NCI-H2227 (cell line): ENCODE measurements at regions not wholly inside any gene's neighbourhood (a gene's known extent, or its start where the extent isn't known, plus 50 kb on each side); places are given as distances from the start of the nearest gene placed in this dataset.

Source experiments
- DNase-seq: peaks from one replicate; lab custom pipeline; 2025; ENCODE audit not compliant: unreplicated experiment; lab: John Stamatoyannopoulos, UW

DNA sequence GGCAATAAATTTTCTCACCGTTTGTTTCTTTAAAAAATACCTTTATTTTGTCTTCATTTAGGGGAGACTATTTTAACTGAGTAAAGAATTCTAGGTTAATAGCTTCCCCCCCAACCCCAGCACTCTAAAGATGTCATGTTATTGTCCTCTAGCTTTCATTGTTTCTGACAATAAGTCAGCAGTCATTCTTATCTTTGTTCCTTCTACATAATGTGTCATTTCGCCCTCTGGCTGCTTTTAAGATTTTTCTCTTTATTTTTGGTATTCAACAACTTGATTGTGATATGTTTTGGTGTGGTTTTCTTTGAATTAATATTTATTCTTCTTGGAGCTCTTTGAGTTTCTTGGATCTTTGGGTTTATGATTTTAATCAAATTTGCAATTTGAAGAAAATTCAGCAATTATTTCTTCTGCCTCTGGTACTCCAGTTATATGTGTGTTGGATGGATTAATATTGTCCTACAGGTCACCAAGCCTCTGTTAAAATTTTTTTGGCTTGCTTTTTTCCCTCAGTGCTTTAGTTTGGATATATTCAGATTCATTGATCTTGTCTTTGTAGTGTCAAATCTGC is 64.6 kb upstream of the ELN start:
- no peak for DNase-seq

DNA sequence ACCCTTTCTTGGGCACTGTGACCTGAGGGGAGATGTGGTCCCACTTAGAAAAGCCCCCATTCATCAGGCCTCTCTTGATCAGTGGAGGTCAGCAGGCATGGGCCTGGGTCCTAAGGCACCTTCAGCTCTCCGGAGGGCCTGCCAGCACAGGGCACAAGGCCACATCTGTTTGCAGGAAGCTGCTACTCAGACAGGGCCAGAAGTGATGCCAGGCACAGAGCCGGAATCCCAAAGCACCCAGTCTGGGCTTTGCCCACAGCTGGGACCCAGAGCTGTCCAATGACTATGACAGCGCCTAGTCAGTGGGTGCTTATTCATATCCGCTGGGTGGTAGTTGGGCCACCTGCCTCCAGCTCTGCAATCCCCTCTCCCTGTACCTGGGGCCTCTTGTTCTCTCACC is 63.2 kb upstream of the ELN start:
- no peak for DNase-seq

DNA sequence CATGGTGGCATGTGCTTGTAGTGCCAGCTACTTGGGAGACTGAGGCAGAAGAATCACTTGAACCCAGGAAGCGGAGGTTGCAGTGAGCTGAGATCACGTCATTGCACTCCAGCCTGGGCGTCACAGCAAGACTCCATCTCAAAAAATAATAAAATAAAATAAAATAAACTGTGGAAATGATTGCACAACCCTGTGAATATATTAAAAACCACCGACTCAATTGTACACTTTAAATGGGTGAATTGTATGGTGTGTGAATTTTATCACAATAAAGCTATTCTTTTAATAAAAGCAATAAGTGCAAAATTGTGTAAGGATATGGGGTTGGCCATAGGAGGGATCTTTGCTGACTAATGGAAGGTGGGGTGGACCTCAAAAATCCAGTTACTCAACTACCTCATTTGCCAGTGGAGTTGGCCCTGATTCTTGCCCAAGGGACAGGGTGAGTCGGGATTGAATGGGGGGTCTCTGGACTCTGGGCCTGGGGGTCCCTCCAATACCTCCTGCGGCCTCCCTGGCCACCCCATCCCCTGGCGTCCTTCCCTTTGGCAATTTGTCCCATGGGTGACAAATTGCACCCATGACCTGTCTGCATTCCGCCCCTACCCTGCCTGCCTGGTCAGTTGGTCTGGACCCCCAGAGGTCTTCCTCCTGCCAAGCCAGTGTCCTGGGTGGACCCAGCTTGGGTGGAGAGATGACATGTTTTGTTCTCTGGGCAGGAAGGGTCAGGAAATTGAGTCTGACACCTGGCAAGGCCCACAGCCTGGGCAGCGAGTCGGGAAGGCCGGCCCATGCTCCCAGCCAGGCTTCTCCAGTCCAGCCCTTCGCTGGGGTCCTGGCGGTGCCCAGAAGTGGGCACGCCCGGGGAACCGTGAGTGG is 61.7 kb upstream of the ELN start:
- DNase-seq = no peak

DNA sequence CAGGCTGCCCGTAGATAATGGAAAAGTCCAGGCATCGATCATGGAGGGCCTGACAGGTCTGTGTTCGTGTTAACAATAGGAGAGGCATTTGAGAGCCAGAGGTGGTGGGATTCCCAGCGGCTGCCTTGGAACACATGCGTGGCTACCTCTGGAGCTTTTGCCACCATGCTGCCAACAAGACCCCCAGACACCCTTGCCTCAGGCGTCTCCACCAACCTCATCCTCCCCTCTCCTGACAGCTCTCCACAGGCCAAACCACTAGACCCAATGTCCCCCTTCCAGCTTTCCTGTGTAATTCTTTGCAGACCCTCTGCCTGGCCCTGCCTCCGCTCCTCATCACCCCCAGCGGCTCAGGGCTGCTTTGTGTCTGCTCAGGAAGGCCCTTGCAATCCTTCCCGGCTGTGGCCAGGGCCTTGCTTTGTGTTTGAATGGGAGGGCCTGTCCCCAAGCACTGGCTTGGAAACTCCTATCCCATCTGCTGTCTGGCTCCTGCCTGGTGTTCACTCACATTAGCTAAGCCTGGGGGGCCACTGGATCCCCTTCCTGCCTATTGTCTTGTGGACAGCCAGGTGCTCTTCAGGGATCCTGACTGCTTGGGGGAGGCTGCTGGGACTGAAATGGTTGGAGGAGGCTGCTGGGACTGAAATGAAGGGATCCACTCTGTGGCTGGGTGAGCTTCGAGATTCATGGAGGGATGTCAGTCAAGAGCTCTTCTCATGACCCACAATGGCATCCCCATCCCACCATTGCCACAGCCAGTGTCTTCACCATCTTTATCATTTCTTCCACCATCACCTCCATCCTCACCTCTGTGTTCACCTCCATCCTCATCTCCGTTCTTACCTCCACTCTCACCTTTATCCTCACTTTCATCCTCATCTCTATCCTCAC is 60.8 kb upstream of the ELN start:
- DNase-seq = no peak

DNA sequence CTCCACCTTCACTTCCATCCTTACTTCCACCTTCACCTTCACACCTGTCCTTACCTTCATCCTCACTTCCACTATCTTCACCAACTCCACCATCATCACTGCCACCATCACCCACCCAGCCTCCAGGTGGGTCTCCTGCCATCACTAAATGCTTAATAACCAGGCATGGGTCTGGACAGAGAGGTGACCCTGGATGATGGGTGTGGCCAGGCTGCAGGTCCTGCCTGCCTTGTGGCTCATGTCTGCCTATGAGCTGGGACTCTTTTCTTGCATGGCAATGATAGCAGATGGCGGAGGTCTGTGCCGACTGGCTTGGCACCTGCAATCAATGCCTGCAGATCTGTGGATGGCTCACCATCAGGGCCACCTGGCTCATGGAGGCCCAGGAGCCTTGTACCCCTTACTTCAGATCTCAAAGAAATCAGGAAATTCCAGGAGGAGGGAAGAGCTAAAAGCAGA is 60.1 kb upstream of the ELN start:
- DNase-seq = no peak

DNA sequence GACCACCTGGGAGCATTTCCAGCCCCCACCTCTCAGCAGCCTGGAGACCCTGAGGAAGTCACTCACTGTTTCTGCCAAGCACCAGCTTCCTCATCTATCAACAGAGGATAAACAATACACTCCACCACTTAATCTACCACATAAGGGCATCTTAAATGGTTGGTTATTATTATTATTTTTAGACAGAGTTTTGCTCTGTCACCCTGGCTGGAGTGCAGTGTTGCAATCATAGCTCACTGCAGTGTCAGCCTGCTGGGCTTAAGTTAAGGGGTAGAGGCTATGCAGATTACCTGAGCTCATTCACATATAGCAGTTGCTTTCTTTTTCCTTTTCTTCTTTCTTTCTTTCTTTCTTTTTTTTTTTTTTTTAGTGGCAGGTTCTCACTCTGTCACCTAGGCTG is 59.5 kb upstream of the ELN start:
- DNase-seq = no peak

DNA sequence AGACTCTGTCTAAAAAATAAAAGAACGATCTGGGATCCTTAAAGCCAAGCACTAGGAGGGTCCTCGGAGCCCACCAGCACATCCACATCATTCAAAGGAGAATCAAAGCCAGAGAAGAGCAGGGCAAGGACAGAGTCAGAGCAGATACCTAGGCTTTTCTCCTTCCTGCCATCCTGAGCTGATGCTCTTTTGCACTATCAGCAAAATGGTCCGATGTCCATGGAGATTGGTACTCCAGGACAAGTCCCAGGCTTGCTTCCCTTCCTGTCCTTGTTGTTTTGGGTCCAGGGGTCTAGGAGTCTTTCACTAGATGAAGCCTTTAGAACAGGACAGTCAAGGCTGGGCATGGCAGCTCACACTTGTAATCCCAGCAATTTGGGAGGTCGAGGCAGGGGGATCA is 58.0 kb upstream of the ELN start:
- no peak for DNase-seq

DNA sequence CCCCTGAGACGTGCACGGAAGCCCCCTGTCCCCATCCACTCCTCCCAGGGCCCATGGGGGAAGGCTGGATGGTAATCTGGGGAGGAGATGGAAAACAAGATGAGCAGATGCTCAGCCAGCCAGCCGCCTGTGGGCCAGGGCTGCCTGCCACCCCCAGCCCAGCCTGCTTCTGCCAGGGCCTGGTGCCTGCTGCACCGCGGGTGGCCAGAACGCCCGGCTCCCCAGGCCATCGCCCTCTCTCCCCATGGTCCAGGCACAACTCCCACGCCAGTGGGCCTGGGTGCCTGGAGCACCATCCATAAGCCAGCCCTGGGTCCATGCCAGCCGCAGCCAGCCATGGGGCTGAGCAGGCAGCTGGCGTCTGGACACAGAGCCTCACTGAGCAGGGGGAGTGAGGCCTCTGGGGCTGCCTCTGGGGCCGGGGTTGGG is 57.2 kb upstream of the ELN start:
- DNase-seq = no peak

DNA sequence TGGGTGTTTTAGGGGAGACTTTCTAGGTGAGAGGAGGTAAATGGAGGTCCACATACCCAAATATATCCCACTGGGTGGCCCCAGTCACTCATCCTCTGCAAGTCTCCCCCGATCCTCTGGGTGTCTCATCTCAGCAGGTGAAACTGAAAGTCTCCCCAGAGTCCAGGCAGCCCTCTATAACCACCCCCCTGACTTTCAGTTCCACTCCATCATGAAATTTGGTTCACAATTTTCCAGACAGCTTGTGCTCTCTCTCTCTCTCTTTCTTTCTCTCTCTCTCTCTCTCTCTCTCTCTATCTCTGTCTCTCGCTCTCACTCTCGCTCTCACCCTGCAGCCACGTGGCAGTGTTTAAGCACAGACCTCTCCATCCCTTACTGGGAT is 56.7 kb upstream of the ELN start:
- no peak for DNase-seq

DNA sequence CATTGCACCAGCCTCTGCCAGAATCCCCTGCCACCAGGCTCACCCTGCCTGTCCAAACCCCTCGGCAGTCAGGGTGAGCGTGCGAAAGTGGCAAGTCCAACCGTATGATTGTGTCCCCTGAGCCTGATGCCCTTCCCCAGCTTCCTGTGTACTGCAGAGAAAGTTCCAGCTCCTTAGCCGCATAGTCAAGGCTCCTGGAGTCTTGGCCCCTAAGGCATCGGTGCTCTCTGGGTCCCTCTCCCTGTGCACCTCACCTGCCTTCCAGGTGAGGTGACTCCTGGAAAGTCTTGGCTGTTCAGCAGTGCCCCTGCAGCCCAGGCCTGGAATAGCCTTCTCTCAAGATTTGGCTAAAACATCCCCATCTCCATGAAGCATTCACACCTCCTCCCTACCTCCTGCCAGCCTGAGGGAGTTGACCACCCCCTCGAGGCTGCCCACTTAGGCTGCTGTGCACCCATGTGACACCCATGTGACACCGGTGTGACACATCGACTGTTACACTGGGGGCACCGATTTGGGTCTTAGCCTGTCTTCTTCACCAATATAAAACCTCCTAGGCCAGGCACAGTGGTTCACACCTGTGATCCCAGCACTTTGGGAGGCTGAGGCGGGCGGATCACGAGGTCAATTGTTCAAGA is 56.1 kb upstream of the ELN start:
- no peak for DNase-seq

DNA sequence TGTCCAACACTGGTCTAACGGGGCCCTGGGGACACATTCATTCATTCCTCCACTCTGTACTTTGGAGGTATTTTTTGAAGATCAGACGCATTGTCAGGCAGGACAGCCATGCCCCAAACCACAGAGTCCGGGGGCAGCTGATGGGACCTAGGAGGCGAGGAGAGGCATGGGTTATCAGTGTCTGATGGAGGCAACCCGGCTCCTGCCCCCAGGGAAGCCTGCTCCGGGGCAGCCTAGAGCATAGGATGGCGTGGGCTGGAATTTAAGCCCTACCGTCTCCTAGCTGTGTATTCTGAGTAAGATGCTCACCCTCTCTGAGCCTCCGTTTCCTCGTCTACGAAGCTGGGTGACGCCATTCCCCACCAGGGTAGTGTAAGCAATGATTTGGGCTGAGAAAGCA is 55.4 kb upstream of the ELN start:
- DNase-seq = no peak

DNA sequence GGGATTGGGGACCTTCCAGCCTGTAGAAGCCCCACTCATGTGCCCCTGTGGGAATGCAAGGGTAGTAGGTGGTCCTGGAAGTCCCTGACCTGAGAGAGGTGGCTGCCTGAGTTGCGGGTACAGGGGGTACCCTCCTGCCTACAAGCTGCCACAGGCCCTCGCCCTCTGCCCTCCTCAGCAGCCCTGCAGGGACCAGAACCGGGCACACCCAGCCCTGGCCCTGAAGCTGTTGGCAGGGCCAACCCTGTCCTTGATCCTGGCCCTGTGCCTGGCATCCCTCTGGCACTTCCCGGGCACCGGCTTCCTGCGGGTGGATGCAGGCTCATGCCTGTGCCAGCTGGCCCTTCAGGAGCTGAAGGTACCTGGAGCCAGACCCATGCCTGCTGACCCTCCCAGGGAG is 54.9 kb upstream of the ELN start:
- DNase-seq = no peak

DNA sequence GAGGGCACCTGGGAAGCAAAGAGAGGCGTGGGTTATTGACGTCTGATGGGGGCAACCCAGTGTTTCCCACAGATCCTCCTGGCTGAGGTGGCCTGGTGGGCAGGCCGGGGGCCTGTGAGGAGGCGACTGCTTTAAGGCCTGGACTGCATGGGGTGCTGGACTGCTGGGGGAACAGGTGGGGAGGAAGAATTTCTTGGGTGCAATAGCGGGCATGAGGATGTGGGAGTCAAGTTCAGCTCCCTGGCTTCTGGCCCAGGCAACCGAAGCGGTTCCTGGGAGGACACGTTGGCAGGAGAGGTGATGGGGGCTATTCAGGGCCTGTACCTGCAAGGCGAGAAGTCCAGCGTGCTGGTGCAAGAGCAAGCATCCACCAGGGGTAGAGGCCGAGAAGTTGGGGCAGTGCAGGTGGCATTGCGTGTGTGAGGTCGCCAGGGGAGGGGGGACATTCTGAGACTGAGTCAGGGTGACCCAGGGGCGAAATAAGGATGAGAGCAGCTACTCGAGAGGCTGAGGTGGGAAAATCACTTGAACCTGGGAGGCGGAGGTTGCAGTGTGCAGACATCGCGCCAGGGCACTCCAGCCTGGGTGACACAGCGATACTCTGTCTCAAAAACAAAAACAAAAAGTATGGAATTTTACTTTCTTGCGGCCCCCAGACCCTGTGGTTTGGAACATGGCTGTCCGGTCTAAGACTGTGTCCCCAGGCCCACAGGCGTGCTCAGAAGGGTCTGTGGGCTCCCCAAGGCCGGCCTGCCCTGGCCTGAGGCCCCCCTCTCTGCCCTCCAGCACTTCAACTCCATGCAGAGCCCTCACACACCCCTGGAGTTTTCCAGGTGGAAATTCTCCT is 53.6 kb upstream of the ELN start:
- no peak for DNase-seq

DNA sequence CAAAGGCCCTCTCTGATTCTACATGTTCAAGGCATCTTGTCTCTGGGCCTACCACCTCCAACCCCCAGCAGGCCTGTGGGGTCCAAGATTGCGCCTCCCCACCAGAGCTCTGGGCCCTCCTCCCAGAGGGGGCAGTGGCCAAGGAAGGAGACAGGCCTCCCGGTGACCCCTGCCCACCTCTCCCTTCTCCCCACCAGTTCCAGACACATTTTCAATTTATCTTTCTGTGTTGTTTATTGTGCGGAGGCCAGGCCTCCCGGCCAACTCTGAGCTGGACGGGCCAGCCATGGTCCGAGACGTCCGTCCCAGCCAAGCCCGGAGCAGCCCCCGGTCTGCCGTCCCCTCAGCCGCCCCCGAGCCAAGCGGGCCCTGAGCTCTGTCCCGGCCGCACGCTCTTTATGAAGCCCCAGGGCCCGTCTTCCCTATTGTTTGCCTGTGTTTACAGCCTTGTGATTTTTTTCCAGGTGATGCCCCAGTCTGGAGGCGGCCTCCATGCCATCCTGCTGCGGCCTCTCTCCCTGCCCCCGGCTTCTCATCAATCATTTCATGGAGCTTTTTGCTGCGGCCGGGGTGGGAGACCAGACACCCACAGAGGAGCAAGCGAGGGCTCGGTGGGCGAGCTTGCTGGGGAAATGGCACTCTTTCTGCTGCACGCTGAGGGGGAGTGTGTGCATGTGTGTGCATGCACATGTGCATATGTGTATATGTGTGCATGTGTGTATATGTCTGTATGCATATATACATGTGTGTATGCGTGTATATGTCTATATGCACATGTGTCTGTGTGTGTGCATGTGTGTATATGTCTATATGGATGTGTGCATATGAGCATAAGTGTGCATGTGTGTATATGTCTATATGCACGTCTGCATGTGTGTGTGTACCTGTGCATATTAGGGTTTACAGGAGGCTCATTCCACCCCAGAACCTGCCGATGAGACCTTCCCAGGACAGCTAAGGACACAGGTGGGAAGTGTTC is 52.7 kb upstream of the ELN start:
- no peak for DNase-seq

DNA sequence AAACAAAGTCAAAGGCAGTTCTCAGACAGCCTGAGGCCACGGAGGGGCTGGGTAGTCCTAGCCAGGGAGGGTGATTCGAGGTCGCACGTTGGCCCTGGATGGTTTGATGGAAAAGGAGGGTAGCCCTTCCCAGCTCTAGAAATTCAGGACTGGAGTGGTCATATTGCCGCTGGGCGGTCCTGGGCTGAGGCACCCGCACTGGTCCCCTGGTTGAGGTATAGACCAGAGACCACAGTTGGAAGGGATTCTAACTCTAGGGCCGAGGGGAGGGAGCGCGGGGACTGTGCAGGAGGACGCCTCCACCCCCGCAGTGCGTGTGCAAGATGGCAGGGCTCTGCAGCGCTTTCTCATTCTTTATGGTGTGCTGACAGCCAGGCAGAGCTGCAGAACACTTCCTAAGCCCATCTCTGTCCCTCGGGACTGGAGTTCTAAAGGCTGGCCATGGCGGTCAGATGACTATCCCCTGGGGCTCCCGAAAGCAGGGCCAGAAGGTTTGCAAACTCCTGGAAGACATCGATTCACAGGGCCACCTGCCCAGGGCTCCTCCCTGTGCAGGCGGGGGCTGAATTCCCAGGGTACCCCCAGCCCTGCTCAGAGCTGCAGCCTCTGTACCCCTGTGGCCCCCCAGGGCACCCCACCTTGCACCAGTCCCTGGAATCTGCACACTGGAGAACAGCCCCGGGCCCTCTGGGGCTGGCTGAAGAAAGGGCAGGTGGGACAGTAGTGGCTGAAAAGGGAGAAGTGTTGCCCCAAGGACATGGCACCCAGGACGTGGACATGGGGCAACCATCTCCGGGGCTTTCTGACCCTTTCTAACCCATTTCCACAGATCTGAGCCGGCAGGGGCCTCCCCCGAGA is 51.0 kb upstream of the ELN start:
- DNase-seq = no peak

DNA sequence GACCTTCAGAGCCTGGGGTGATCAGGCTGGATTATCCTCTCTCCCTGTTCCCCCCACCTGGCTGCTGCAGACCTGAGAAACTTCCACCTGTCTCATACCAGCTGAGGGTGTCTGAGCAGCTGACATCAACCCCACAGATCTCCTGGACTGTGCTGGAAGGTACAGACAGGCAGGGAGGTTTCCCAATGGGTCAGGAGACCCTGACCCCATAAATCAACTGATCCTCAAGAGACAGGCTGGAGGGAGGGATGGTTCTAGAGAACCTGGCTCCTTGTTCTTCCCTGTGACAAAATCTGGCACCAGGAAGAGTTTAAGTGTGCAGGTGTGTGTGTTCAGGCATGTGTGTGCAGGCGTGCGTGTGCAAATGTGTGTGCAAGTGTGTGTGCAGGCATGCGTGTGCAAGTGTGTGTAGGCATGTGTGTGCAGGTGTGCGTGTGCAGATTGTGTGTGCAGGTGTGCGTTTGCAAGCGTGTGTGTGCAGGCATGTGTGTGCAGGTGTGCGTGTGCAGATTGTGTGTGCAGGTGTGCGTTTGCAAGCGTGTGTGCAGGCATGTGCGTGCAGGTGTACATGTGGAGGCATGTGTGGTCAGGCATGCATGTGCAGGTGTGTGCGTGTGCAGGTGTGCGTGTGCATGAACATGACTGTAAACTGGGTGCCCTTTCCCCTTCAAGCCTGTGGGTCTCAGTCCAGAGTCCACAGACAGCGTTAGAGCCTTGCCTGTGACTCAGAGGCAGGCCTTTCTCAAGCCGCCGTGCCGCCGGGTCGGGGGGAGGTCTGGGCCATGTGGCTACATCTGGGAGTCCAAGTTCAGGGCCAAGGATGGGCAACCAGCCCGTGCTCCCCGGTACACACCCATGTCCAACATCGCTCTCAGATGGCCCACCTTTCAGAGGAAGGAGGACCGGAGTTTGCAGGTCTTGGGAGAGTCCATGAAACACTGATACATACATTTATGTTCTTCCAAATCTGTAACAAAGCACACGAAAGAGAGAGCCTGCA is 50.1 kb upstream of the ELN start:
- no peak for DNase-seq
